SK-N-SH treated with all-trans-retinoic acid at 6 μM for 48 hours (cell line): ENCODE measurements at regions not wholly inside any gene's neighbourhood (a gene's known extent, or its start where the extent isn't known, plus 50 kb on each side); places are given as distances from the start of the nearest gene placed in this dataset.

ENCODE experiments used
- ISL1 ChIP-seq: fragments of 250-450 bp; sonication (Bioruptor Pico); IDR thresholded peaks from 2 replicates; pipeline ENCODE4 v2.1.2; 2022; ENCODE audit warnings: mild to moderate bottlenecking, moderate library complexity
- OSR1 ChIP-seq: fragments of 250-450 bp; sonication (Bioruptor Pico); IDR thresholded peaks from 2 replicates; pipeline ENCODE4 v1.8.0; 2022; ENCODE audit warnings: moderate library complexity, mild to moderate bottlenecking, inconsistent platforms
- RARB ChIP-seq: fragments of 250-450 bp; sonication (Bioruptor Pico); IDR thresholded peaks from 2 replicates; pipeline ENCODE4 v1.8.0; 2021; ENCODE audit warnings: mild to moderate bottlenecking, moderate library complexity
- TCF4 ChIP-seq: fragments of 250-450 bp; sonication (Bioruptor Pico); IDR thresholded peaks from 2 replicates; pipeline ENCODE4 v1.8.0; 2021; ENCODE audit warnings: mild to moderate bottlenecking, moderate library complexity, borderline replicate concordance
- ZFP3 ChIP-seq: fragments of 250-450 bp; sonication (Bioruptor Pico); IDR thresholded peaks from 2 replicates; pipeline ENCODE4 v1.5.0; 2020; ENCODE audit warnings: mild to moderate bottlenecking, moderate library complexity
- ZFP30 ChIP-seq: fragments of 450-650 bp; formaldehyde crosslinking; IDR thresholded peaks from 2 replicates; pipeline ENCODE4 v1.5.0; 2022; ENCODE audit warnings: mild to moderate bottlenecking, moderate library complexity
- ZNF565 ChIP-seq: fragments of 450-650 bp; formaldehyde crosslinking; conservative IDR thresholded peaks from 2 replicates; pipeline ENCODE4 v1.5.0; 2020; ENCODE audit warnings: low read depth, mild to moderate bottlenecking, moderate library complexity
- ZNF70 ChIP-seq: fragments of 450-650 bp; formaldehyde crosslinking; IDR thresholded peaks from 2 replicates; pipeline ENCODE4 v1.5.0; 2020; ENCODE audit warnings: mild to moderate bottlenecking, moderate library complexity
- ZNF8 ChIP-seq: fragments of 450-650 bp; formaldehyde crosslinking; IDR thresholded peaks from 2 replicates; pipeline ENCODE4 v1.5.0; 2020; ENCODE audit warnings: mild to moderate bottlenecking, moderate library complexity
- TF ChIP-seq, protein P1 (sequence below): fragments of 250-450 bp; sonication (Bioruptor Pico); IDR thresholded peaks from 2 replicates; pipeline ENCODE4 v1.5.1; 2020; ENCODE audit warnings: low read depth, mild to moderate bottlenecking, moderate library complexity
- TF ChIP-seq, protein P2 (sequence below): fragments of 250-450 bp; sonication (Bioruptor Pico); IDR thresholded peaks from 2 replicates; pipeline ENCODE4 v1.8.0; 2020; ENCODE audit warnings: mild to moderate bottlenecking, moderate library complexity, borderline replicate concordance
- TF ChIP-seq, protein P3 (sequence below): fragments of 250-450 bp; sonication (Bioruptor Pico); IDR thresholded peaks from 2 replicates; pipeline ENCODE4 v1.5.0; 2020; ENCODE audit warnings: mild to moderate bottlenecking, moderate library complexity

DNA sequence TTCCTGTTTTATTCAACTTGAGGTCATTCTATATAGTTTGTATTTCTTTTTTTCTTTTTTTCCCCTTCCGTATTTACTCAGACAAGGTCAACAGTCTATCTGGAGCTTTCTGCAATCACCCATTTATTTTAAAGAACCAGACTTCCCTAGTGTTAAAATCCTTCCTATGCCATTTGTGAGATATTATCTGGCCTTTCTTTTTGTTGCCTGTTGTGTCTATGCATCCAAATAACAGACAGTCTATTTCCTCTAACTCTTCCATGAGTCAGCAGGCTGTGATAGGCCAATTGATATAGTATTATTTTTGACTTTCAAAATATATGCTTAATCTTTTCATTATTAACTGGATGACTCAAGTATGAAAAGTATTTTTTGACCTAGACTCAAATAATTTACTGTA is 291.2 kb upstream of the PTPRD start:
- TF ChIP-seq OSR1 (CRISPR knock-in tag) (no peak), RARB (CRISPR knock-in tag) (no peak), ISL1 (CRISPR knock-in tag) (no peak), TCF4 (CRISPR knock-in tag) (no peak), ZNF8 (CRISPR knock-in tag) (no peak), ZFP3 (CRISPR knock-in tag) (no peak), ZNF70 (no peak), ZFP30 (CRISPR knock-in tag) (no peak), ZNF565 (CRISPR knock-in tag) (no peak)
- TF ChIP-seq, protein P1, sequence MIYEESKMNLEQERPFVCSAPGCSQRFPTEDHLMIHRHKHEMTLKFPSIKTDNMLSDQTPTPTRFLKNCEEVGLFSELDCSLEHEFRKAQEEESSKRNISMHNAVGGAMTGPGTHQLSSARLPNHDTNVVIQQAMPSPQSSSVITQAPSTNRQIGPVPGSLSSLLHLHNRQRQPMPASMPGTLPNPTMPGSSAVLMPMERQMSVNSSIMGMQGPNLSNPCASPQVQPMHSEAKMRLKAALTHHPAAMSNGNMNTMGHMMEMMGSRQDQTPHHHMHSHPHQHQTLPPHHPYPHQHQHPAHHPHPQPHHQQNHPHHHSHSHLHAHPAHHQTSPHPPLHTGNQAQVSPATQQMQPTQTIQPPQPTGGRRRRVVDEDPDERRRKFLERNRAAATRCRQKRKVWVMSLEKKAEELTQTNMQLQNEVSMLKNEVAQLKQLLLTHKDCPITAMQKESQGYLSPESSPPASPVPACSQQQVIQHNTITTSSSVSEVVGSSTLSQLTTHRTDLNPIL, result no peak
- TF ChIP-seq, protein P2, sequence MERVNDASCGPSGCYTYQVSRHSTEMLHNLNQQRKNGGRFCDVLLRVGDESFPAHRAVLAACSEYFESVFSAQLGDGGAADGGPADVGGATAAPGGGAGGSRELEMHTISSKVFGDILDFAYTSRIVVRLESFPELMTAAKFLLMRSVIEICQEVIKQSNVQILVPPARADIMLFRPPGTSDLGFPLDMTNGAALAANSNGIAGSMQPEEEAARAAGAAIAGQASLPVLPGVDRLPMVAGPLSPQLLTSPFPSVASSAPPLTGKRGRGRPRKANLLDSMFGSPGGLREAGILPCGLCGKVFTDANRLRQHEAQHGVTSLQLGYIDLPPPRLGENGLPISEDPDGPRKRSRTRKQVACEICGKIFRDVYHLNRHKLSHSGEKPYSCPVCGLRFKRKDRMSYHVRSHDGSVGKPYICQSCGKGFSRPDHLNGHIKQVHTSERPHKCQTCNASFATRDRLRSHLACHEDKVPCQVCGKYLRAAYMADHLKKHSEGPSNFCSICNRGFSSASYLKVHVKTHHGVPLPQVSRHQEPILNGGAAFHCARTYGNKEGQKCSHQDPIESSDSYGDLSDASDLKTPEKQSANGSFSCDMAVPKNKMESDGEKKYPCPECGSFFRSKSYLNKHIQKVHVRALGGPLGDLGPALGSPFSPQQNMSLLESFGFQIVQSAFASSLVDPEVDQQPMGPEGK (CRISPR knock-in tag), result no peak
- TF ChIP-seq, protein P3, sequence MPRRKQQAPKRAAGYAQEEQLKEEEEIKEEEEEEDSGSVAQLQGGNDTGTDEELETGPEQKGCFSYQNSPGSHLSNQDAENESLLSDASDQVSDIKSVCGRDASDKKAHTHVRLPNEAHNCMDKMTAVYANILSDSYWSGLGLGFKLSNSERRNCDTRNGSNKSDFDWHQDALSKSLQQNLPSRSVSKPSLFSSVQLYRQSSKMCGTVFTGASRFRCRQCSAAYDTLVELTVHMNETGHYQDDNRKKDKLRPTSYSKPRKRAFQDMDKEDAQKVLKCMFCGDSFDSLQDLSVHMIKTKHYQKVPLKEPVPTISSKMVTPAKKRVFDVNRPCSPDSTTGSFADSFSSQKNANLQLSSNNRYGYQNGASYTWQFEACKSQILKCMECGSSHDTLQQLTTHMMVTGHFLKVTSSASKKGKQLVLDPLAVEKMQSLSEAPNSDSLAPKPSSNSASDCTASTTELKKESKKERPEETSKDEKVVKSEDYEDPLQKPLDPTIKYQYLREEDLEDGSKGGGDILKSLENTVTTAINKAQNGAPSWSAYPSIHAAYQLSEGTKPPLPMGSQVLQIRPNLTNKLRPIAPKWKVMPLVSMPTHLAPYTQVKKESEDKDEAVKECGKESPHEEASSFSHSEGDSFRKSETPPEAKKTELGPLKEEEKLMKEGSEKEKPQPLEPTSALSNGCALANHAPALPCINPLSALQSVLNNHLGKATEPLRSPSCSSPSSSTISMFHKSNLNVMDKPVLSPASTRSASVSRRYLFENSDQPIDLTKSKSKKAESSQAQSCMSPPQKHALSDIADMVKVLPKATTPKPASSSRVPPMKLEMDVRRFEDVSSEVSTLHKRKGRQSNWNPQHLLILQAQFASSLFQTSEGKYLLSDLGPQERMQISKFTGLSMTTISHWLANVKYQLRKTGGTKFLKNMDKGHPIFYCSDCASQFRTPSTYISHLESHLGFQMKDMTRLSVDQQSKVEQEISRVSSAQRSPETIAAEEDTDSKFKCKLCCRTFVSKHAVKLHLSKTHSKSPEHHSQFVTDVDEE (CRISPR knock-in tag), result no peak
